Choroid plexus epithelial cell (primary cell): ENCODE measurements at regions not wholly inside any gene's neighbourhood (a gene's known extent, or its start where the extent isn't known, plus 50 kb on each side); places are given as distances from the start of the nearest gene placed in this dataset.

Source experiments
- DNase-seq: peaks from one replicate; pipeline ENCODE4 v3.0.0-alpha.2; 2010; ENCODE audit warnings: low read depth
- H3K4me3 ChIP-seq: 2 replicates; pipeline ENCODE4 v1.5.1; 2011; ENCODE audit warnings: low read depth, mild to moderate bottlenecking, control low read depth, low read length, moderate library complexity
- TF ChIP-seq, protein P1 (sequence below): conservative IDR thresholded peaks from 2 replicates; pipeline ENCODE4 v1.5.1; 2011; ENCODE audit warnings: low read depth, mild to moderate bottlenecking, control low read depth, inconsistent platforms, low read length, moderate library complexity

DNA sequence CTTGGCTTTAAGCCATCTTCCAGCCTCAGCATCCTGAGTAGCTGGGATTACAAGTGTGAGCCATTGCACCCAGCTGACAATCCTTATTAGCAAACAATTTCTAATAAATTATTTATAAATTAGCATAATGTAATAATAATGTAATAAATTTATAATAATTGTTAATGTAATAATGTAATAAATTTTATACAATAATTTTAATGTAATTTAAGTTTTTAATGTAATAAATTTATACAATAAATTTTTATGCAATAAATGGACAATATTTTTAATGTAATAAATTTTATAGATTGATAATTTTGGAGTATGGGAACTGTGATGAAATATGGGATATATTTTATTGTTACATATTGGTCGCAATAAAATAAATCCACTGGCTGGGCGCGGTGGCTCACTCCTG is 1457.5 kb downstream of the KCNT2 start:
- TF ChIP-seq, protein P1, sequence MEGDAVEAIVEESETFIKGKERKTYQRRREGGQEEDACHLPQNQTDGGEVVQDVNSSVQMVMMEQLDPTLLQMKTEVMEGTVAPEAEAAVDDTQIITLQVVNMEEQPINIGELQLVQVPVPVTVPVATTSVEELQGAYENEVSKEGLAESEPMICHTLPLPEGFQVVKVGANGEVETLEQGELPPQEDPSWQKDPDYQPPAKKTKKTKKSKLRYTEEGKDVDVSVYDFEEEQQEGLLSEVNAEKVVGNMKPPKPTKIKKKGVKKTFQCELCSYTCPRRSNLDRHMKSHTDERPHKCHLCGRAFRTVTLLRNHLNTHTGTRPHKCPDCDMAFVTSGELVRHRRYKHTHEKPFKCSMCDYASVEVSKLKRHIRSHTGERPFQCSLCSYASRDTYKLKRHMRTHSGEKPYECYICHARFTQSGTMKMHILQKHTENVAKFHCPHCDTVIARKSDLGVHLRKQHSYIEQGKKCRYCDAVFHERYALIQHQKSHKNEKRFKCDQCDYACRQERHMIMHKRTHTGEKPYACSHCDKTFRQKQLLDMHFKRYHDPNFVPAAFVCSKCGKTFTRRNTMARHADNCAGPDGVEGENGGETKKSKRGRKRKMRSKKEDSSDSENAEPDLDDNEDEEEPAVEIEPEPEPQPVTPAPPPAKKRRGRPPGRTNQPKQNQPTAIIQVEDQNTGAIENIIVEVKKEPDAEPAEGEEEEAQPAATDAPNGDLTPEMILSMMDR: no peak
- no peak overlapping the region for H3K4me3 ChIP-seq
- DNase-seq: no peak

DNA sequence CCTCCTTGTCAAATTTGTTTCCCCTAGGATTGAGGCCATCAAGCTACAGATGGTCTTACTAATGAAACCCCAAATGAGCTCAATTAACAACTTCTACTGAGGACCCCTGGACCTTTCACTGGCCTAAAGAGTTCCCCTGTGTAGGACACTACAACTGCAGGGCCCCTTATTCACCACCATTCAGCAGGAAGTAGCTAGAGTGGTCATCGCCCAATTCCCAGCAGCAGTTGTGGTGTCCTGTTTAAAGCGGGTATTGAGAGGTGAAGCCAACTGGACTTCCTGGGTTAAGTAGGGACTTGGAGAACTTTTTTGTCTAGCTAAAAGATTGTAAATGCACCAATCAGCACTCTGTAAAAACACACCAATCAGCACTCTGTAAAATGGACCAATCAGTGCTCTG is 1466.9 kb downstream of the KCNT2 start:
- TF ChIP-seq, protein P1: no peak

DNA sequence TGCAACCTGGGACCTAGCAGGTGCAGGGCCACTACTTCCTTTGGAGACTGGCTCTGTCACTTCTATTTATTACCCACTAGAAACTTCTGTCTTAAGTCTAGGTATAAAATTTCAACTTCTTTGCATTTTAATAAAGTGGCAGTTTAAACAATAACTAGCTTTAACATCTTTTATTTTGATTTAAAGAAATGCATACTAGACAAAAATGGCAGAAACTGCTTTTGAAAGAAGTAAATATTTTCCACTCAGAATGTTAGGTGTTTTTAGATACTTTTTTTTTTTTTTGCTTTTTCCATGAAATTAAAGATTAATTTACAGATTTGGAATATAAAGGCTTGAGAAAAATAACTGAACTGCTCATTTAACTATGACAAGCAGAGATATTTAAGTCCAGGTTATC is 1477.6 kb downstream of the KCNT2 start:
- TF ChIP-seq, protein P1: no peak
- no peak for DNase-seq
- no peak overlapping the region for H3K4me3 ChIP-seq

More for the DNA sequence above, 1466.9 kb downstream of the KCNT2 start:
- DNase-seq: no peak
- no peak overlapping the region for H3K4me3 ChIP-seq

DNA sequence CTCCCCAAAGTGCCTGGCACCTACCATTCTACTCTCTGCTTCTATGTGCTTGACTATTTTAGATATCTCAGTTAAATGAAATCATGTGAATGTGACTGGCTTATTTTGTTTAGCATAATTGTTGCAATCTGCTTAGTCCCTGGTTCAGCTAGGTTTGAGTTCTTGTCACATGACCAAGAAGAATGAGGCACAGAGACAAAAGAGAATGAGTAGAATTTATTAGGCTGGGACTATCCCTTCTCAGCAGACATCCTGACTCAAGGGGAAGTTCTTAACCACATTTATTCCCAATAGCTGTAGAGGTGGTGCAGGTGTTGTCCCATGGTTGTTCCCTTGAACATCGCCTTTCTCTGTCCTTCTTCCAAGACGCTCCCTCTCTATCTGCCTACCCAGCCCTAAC is 1485.7 kb downstream of the KCNT2 start:
- DNase-seq: no peak
- TF ChIP-seq, protein P1: no peak
- H3K4me3 ChIP-seq: no peak overlapping the region

DNA sequence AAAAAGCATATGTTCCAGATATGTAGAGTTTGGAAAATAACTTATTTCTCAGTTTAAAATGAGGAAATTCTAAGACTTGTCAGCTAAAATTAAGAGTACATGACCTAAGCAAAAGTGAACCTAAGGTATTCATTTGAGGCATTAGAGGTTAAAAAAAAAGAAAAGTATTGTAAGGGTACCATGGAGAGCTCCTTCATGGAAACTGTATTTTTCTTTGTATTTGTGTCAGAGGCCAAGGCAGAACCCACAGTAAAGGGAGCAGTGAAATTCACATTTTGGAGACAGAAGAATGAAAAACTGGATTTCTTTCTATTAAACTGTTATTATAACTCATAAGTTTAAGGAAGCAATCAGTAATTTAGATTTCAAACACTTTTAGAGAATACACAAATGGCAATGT is 1494.8 kb downstream of the KCNT2 start:
- no peak overlapping the region for H3K4me3 ChIP-seq
- TF ChIP-seq, protein P1: no peak
- DNase-seq: no peak

DNA sequence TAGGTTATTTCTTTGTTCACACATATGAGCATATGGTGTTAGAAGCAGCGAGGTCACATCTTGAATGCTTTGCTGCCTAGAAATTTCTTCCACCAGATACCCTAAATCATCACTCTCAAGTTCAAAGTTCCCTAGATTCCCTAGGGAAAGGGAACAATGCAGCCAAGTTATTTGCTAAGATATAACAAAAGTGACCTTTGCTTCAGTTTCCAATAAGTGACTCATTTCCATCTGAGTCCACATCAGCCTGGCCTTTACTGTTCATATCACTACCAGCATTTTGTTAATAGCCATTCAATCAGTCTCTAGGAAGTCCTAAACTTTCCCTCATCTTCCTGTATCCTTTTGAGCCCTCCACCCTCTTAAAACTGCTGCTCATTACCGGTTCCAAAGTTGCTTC is 1502.5 kb downstream of the KCNT2 start:
- TF ChIP-seq, protein P1: no peak
- DNase-seq: no peak
- no peak overlapping the region for H3K4me3 ChIP-seq

DNA sequence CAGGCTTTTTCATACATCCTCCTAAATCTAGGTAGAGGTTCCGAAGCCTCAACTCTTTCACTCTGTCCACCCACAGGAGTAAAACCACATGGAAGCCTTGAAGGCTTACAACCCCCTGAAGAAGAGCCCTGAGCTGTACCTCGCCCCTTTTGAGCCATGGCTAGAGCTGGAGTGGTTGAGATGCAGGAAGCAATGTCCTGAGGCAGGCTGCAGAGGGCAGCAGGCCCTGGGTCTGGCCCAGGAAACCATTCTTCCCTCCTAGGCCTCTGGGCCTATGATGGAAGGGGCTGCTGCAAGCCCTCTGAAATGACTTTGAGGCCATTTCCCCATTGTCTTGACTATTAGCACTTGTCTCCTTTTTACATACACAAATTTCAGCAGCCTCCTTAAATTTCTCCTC is 1503.0 kb downstream of the KCNT2 start:
- no peak overlapping the region for H3K4me3 ChIP-seq
- DNase-seq: no peak
- TF ChIP-seq, protein P1: no peak
